Panc1 (cell line): ENCODE measurements at regions not wholly inside any gene's neighbourhood (a gene's known extent, or its start where the extent isn't known, plus 50 kb on each side); places are given as distances from the start of the nearest gene placed in this dataset.

Source experiments
- ATAC-seq: fragments of 200-7000 bp; cut with Tn5 transposase; 2 replicates; pipeline ENCODE4 v1.9.1; 2020; ENCODE audit warnings: mild to moderate bottlenecking, moderate library complexity
- BruUV-seq: library from RNA; stranded (reverse); fragments of 400-500 nt; replicated peaks from 2 replicates; lab custom pipeline; 2021; lab: Mats Ljungman, UMichigan
- CTCF ChIA-PET: fragments of 300-600 bp; sonication (Branson Sonifier 250); formaldehyde crosslinking; loops from one replicate; lab custom pipeline; 2022; ENCODE audit warnings: antibody characterized with exemption; lab: Charles Lee
- POLR2A ChIA-PET: fragments of 300-600 bp; sonication (Branson Sonifier 250); formaldehyde crosslinking; loops from one replicate; lab custom pipeline; 2022; ENCODE audit warnings: antibody characterized with exemption; lab: Charles Lee
- DNase-seq: peaks from one replicate; pipeline ENCODE4 v3.0.0-alpha.2; 2010; ENCODE audit warnings: low read depth, low spot score
- H3K27ac ChIP-seq: 2 replicates; pipeline ENCODE4 v1.5.1; 2011; ENCODE audit warnings: mild to moderate bottlenecking, low read length, inconsistent platforms
- H3K27me3 ChIP-seq: fragments of 200-500 bp; sonication (Bioruptor generic); 2 replicates; pipeline ENCODE4 v1.6.0; 2014; ENCODE audit warnings: low read length, inconsistent platforms; ENCODE audit not compliant: control insufficient read depth, insufficient read depth
- H3K36me3 ChIP-seq: fragments of 200-500 bp; sonication (Bioruptor generic); 2 replicates; pipeline ENCODE4 v1.5.1; 2014; ENCODE audit warnings: inconsistent platforms, mild to moderate bottlenecking, low read length, moderate library complexity; ENCODE audit not compliant: control insufficient read depth, insufficient read depth
- H3K4me1 ChIP-seq: 2 replicates; pipeline ENCODE4 v1.5.1; 2011; ENCODE audit warnings: inconsistent platforms, mild to moderate bottlenecking, low read length, moderate library complexity; ENCODE audit not compliant: control insufficient read depth, insufficient read depth
- H3K4me3 ChIP-seq, 2 experiments: 2 replicates each; pipeline ENCODE4 v1.5.1; 2011 to 2012; ENCODE audit warnings: low read depth in 2 of 2, low read length in 2 of 2, mild to moderate bottlenecking in 2 of 2, inconsistent platforms in 1 of 2, moderate library complexity in 1 of 2
- H3K9me3 ChIP-seq: fragments of 200-500 bp; sonication (Bioruptor generic); 2 replicates; pipeline ENCODE4 v1.5.1; 2014; ENCODE audit warnings: low read depth, mild to moderate bottlenecking, inconsistent platforms, low read length, moderate library complexity; ENCODE audit not compliant: control insufficient read depth, insufficient read depth
- CTCF ChIP-seq: fragments of 450-650 bp; IDR thresholded peaks from 2 replicates; pipeline ENCODE4 v1.5.1; 2017; ENCODE audit warnings: mild to moderate bottlenecking
- POLR2AphosphoS5 ChIP-seq: IDR thresholded peaks from 2 replicates; pipeline ENCODE4 v1.6.1; 2012; ENCODE audit warnings: mild to moderate bottlenecking, low read depth, low read length, moderate library complexity
- REST ChIP-seq, 2 experiments: IDR thresholded peaks; 2 replicates each; pipeline ENCODE4 v1.6.1; 2011 to 2012; ENCODE audit warnings: low read depth in 2 of 2, control low read depth in 1 of 2, low read length in 1 of 2, mild to moderate bottlenecking in 1 of 2, moderate library complexity in 1 of 2; ENCODE audit not compliant: insufficient read depth in 1 of 2
- SIN3A ChIP-seq: IDR thresholded peaks from 2 replicates; pipeline ENCODE4 v1.6.1; 2012; ENCODE audit warnings: low read depth, mild to moderate bottlenecking, low read length, moderate library complexity, borderline replicate concordance; ENCODE audit not compliant: insufficient read depth
- TCF7L2 ChIP-seq: IDR thresholded peaks from 2 replicates; pipeline ENCODE4 v1.6.1; 2011; ENCODE audit warnings: mild to moderate bottlenecking, low read depth, low read length, inconsistent platforms
- in situ Hi-C: cut with HindIII; loops from 2 replicates; pipeline ENCODE4 v1.10.0; 2016; ENCODE audit warnings: low sequenced_read_pairs, low pct_unique_long_range_greater_than_20kb
- intact Hi-C: fragments of 100-400 bp; cut with micrococcal nuclease; formaldehyde crosslinking; loops from one replicate; pipeline ENCODE4 v1.10.0; 2022; ENCODE audit not compliant: unreplicated experiment

GRCh38 chr7:35482231-35482630 lies 212.7 kb downstream of the HERPUD2 start:
- ChIA-PET CTCF (no interaction called here), POLR2A (no interaction called here)
- H3K4me1 ChIP-seq: no peaks in the 10 kb centered on the region
- no peak overlapping the region for H3K27ac ChIP-seq
- no peak overlapping the region for H3K4me3 ChIP-seq
- peaks cover 15% of the 10 kb centered on the region for H3K27me3 ChIP-seq
- intact Hi-C loops (no loop called here), in situ Hi-C loops (no loop called here)
- DNase-seq (no peak), ATAC-seq (no peak)
- H3K9me3 ChIP-seq: no peaks in the 10 kb centered on the region
- TF ChIP-seq REST (IDR thresholded peaks at IDR 0.05; ENCODE audit: insufficient read depth in 1 of 2, low read depth in 2 of 2, low read length in 1 of 2): no peak
- no peak for TF ChIP-seq SIN3A
- no peak for TF ChIP-seq POLR2AphosphoS5
- TF ChIP-seq TCF7L2: no peak
- TF ChIP-seq CTCF: no peak
- BruUV-seq: no TSS peak
- H3K36me3 ChIP-seq: no peaks in the 10 kb centered on the region

GRCh38 chr7:35480806-35481205 lies 214.1 kb downstream of the HERPUD2 start:
- H3K27ac ChIP-seq: no peak overlapping the region
- peaks cover 18% of the 10 kb centered on the region for H3K27me3 ChIP-seq
- no TSS peak for BruUV-seq
- TF ChIP-seq SIN3A: no peak
- no peak for TF ChIP-seq POLR2AphosphoS5
- TF ChIP-seq TCF7L2: no peak
- TF ChIP-seq CTCF: no peak
- TF ChIP-seq REST (IDR thresholded peaks at IDR 0.05; ENCODE audit: insufficient read depth in 1 of 2, low read depth in 2 of 2, low read length in 1 of 2): no peak
- ChIA-PET CTCF (no interaction called here), POLR2A (no interaction called here)
- intact Hi-C loops: no loop called here
- H3K4me3 ChIP-seq: no peak overlapping the region
- DNase-seq (no peak), ATAC-seq (no peak)
- no peaks in the 10 kb centered on the region for H3K9me3 ChIP-seq
- H3K36me3 ChIP-seq: no peaks in the 10 kb centered on the region
- in situ Hi-C loops: no loop called here
- H3K4me1 ChIP-seq: no peaks in the 10 kb centered on the region
